ENCODE measurements at regions not wholly inside any gene's neighbourhood (a gene's known extent, or its start where the extent isn't known, plus 50 kb on each side); places are given as distances from the start of the nearest gene placed in this dataset.

DNA sequence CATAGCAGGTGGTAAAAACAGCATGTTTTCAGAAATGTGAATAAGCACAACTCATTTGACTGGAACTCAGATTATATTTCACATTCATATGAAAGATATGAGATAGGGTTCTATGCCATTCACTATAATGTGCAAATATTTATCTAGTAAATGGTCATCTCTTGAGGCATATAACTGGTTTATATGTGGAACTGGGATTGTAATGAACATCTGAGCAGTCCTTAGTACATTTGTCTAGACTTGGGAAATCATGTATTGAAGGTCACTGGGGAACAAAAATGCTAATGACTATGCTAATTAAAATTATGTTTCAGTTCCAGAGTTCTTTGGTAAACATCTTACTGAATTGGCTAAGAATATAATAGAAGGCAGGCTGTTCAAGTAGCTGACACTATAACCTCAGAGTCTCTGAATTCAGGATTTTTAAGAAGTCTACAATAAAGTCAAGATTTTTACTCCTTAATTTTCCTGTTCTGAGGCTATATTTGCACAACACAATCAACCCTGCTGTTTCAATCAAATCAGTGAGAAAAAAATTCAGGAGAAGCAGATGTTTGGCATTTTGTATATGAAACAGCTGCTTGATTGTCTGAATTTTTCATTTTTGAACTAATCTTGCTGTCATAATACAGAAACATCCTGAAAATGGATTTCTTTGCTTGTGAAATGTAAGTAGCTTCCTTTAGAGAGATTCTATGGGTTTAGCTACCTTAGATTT lies 244.8 kb upstream of the RGS18 start:
- Mint-ChIP-seq H3K4me3 (no peak overlapping the region), H3K9me3 (ENCODE audit: low read depth) (peaks cover 3% of the 10 kb centered on the region), H3K27me3 (no peaks in the 10 kb centered on the region), H3K4me1 (no peaks in the 10 kb centered on the region), H3K36me3 (no peaks in the 10 kb centered on the region), H3K27ac (no peak overlapping the region)
- no peak for DNase-seq
- no peak for ATAC-seq
- CTCF ChIA-PET, result no interaction called here

GRCh38 chr1:191929383-191929782 lies 228.9 kb upstream of the RGS18 start:
- Mint-ChIP-seq H3K27ac (no peak overlapping the region), H3K4me3 (no peak overlapping the region), H3K9me3 (ENCODE audit: low read depth) (peaks cover 10% of the 10 kb centered on the region), H3K36me3 (no peaks in the 10 kb centered on the region), H3K4me1 (no peaks in the 10 kb centered on the region), H3K27me3 (no peaks in the 10 kb centered on the region)
- no peak for ATAC-seq
- CTCF ChIA-PET, result no interaction called here
- DNase-seq, result no peak

DNA sequence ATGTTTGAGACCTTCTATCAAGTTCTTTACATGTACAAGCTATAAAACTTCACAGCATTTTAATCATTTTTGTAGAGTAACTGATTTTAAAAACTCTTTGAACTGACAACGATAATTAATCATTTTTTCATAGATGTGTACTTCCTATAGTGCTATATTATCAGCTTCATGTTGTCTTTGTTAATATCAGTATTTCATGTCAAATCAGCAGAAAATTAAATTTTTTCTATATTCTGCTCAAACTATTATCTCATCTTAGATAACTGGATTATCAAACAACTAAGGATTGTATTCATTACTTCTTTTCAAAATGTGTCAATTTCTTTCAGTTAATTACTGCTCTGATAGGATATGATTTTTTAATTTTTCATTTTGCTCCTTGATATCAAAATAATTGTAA lies 214.6 kb upstream of the RGS18 start:
- Mint-ChIP-seq H3K27ac (no peak overlapping the region), H3K27me3 (no peaks in the 10 kb centered on the region), H3K4me1 (no peaks in the 10 kb centered on the region), H3K4me3 (no peak overlapping the region), H3K36me3 (no peaks in the 10 kb centered on the region), H3K9me3 (ENCODE audit: low read depth) (peaks cover 6% of the 10 kb centered on the region)
- DNase-seq (no peak), ATAC-seq (no peak)
- CTCF ChIA-PET, result no interaction called here

GRCh38 chr1:191953526-191953925 lies 204.7 kb upstream of the RGS18 start:
- DNase-seq (no peak), ATAC-seq (no peak)
- Mint-ChIP-seq H3K27ac (no peak overlapping the region), H3K27me3 (no peaks in the 10 kb centered on the region), H3K36me3 (no peaks in the 10 kb centered on the region), H3K9me3 (ENCODE audit: low read depth) (peaks cover 5% of the 10 kb centered on the region), H3K4me1 (no peaks in the 10 kb centered on the region), H3K4me3 (no peak overlapping the region)
- CTCF ChIA-PET, result no interaction called here

- Mint-ChIP-seq H3K4me1 (no peaks in the 10 kb centered on the region), H3K36me3 (no peaks in the 10 kb centered on the region), H3K9me3 (ENCODE audit: low read depth) (no peaks in the 10 kb centered on the region), H3K4me3 (no peak overlapping the region), H3K27ac (no peak overlapping the region), H3K27me3 (no peaks in the 10 kb centered on the region)
- ATAC-seq (no peak), DNase-seq (no peak)
- CTCF ChIA-PET, result no interaction called here
These were observed 198.4 kb upstream of the RGS18 start for GRCh38 chr1:191959856-191960255.

DNA sequence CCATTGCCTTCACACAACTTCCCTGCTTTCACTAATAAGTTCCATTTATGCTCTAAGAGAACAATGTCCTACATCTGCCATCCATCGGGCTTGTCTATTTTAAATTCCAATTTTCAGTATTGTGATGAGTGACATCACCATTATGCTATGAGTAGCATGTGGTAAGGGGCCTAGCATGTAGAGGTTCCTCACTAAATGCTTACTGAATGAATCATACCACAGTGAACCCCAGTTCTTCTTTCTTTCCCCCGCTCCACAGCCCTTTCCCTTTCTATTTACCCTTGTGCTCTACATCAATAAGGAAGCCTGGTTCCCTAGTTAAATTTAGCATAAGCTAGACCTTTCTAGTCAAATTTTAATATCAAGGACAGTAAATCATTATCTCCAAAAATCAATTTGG lies 195.0 kb upstream of the RGS18 start:
- Mint-ChIP-seq H3K27ac (no peak overlapping the region), H3K9me3 (ENCODE audit: low read depth) (peaks cover 3% of the 10 kb centered on the region), H3K27me3 (no peaks in the 10 kb centered on the region), H3K4me1 (no peaks in the 10 kb centered on the region), H3K36me3 (no peaks in the 10 kb centered on the region), H3K4me3 (no peak overlapping the region)
- ATAC-seq (no peak), DNase-seq (no peak)
- CTCF ChIA-PET, result no interaction called here

GRCh38 chr1:191963781-191964455 lies 194.3 kb upstream of the RGS18 start:
- CTCF ChIA-PET, result no interaction called here
- H3K27ac Mint-ChIP-seq, result no peak overlapping the region
- no peak for ATAC-seq
- H3K4me3 Mint-ChIP-seq, result no peak overlapping the region
- H3K36me3 Mint-ChIP-seq, result no peaks in the 10 kb centered on the region
- H3K4me1 Mint-ChIP-seq, result no peaks in the 10 kb centered on the region
- no peaks in the 10 kb centered on the region for H3K27me3 Mint-ChIP-seq
- peaks cover 3% of the 10 kb centered on the region for H3K9me3 Mint-ChIP-seq (ENCODE audit: low read depth)
- DNase-seq, result no peak

GRCh38 chr1:191969290-191969689 lies 189.0 kb upstream of the RGS18 start:
- ATAC-seq (no peak), DNase-seq (no peak)
- H3K4me3 Mint-ChIP-seq, result no peak overlapping the region
- CTCF ChIA-PET, result no interaction called here
- H3K27me3 Mint-ChIP-seq, result no peaks in the 10 kb centered on the region
- H3K9me3 Mint-ChIP-seq (ENCODE audit: low read depth), result peaks cover 5% of the 10 kb centered on the region
- no peaks in the 10 kb centered on the region for H3K36me3 Mint-ChIP-seq
- no peaks in the 10 kb centered on the region for H3K4me1 Mint-ChIP-seq
- no peak overlapping the region for H3K27ac Mint-ChIP-seq

GRCh38 chr1:191970116-191970515 lies 188.1 kb upstream of the RGS18 start:
- Mint-ChIP-seq H3K36me3 (no peaks in the 10 kb centered on the region), H3K27me3 (no peaks in the 10 kb centered on the region), H3K4me3 (no peak overlapping the region), H3K4me1 (no peaks in the 10 kb centered on the region), H3K9me3 (ENCODE audit: low read depth) (peaks cover 8% of the 10 kb centered on the region), H3K27ac (no peak overlapping the region)
- ATAC-seq (no peak), DNase-seq (no peak)
- CTCF ChIA-PET, result no interaction called here

DNA sequence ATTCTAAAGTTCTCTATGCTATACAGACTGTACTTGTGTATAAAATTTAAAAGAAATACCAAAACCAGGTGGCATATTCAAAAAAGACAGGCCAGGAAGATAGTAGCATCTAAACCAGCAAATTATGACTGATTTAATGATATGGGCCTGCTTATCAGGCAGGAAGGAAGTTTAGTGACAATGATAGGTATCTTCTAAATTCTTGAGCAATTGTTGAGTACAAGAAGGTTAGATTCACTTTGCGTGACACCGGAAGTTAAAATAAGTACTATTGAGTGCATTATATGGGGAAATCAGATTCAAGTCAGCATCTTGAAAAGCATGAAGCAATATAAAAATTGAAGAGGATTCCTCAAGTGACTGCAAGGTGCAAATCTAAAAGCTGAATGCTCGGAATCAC lies 186.8 kb upstream of the RGS18 start:
- CTCF ChIA-PET, result no interaction called here
- no peak for ATAC-seq
- Mint-ChIP-seq H3K4me1 (no peaks in the 10 kb centered on the region), H3K36me3 (no peaks in the 10 kb centered on the region), H3K4me3 (no peak overlapping the region), H3K9me3 (ENCODE audit: low read depth) (peaks cover 7% of the 10 kb centered on the region), H3K27ac (no peak overlapping the region), H3K27me3 (no peaks in the 10 kb centered on the region)
- DNase-seq, result no peak

DNA sequence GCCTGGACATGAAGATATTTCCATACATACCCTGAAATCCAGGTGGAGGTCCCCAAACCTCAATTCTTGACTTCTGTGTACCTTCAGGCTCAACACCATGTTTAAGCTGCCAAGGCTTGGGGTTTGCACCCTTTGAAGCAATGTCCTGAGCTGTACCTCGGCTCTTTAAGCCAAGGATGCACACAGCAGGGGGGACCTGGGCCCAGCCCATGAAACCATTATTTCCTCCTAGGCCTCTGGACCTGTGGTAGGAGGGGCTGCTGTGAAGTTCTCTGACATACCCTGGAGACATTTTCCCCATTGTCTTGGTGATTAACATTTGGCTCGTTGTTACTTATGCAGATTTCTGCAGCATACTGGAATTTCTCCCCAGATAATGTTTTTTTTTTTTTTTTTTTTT lies 184.3 kb upstream of the RGS18 start:
- H3K4me3 Mint-ChIP-seq, result no peak overlapping the region
- CTCF ChIA-PET, result no interaction called here
- no peak overlapping the region for H3K27ac Mint-ChIP-seq
- no peaks in the 10 kb centered on the region for H3K27me3 Mint-ChIP-seq
- ATAC-seq, result no peak
- no peaks in the 10 kb centered on the region for H3K36me3 Mint-ChIP-seq
- H3K4me1 Mint-ChIP-seq, result no peaks in the 10 kb centered on the region
- peaks cover 7% of the 10 kb centered on the region for H3K9me3 Mint-ChIP-seq (ENCODE audit: low read depth)
- no peak for DNase-seq

- ATAC-seq (no peak), DNase-seq (no peak)
- Mint-ChIP-seq H3K4me3 (no peak overlapping the region), H3K4me1 (no peaks in the 10 kb centered on the region), H3K27me3 (no peaks in the 10 kb centered on the region), H3K36me3 (no peaks in the 10 kb centered on the region), H3K9me3 (ENCODE audit: low read depth) (peaks cover 12% of the 10 kb centered on the region), H3K27ac (no peak overlapping the region)
- CTCF ChIA-PET, result no interaction called here
These were observed 180.3 kb upstream of the RGS18 start for GRCh38 chr1:191977874-191978506.

- ATAC-seq, result no peak
- CTCF ChIA-PET, result no interaction called here
- no peaks in the 10 kb centered on the region for H3K4me1 Mint-ChIP-seq
These were observed 173.4 kb upstream of the RGS18 start for GRCh38 chr1:191984856-191985255.

GRCh38 chr1:191992118-191992517 lies 166.1 kb upstream of the RGS18 start:
- no peaks in the 10 kb centered on the region for H3K27me3 Mint-ChIP-seq
- ATAC-seq (no peak), DNase-seq (no peak)
- H3K36me3 Mint-ChIP-seq, result no peaks in the 10 kb centered on the region
- no peak overlapping the region for H3K27ac Mint-ChIP-seq
- H3K4me3 Mint-ChIP-seq, result no peak overlapping the region
- CTCF ChIA-PET, result no interaction called here
- peaks cover 8% of the 10 kb centered on the region for H3K9me3 Mint-ChIP-seq (ENCODE audit: low read depth)
- no peaks in the 10 kb centered on the region for H3K4me1 Mint-ChIP-seq

More at GRCh38 chr1:191984856-191985255, 173.4 kb upstream of the RGS18 start:
- Mint-ChIP-seq H3K27ac (no peak overlapping the region), H3K36me3 (no peaks in the 10 kb centered on the region), H3K4me3 (no peak overlapping the region), H3K9me3 (ENCODE audit: low read depth) (peaks cover 8% of the 10 kb centered on the region), H3K27me3 (no peaks in the 10 kb centered on the region)
- no peak for DNase-seq

Measured in activated CD8-positive, alpha-beta memory T cell treated with anti-CD3 and anti-CD28 coated beads, Interleukin-2, amount 10 ng/mL, durations not matched to agents 7 days and 5 days (primary cell).